NCI-H146 treated with DMSO at 0.1 percent for 48 hours (cell line): ENCODE measurements at regions not wholly inside any gene's neighbourhood (a gene's known extent, or its start where the extent isn't known, plus 50 kb on each side); places are given as distances from the start of the nearest gene placed in this dataset.
"Not testable (repeated sequence)": the region's sequence is repeated elsewhere in the genome, so short reads cannot be mapped to it uniquely, and the experiment has no call there.

ENCODE experiments used
- DNase-seq: peaks from one replicate; lab custom pipeline; 2025; ENCODE audit not compliant: unreplicated experiment; lab: John Stamatoyannopoulos, UW

GRCh38 chr1:121048769-121049443 lies 135.2 kb downstream of the FAM72B start:
- not testable (repeated sequence) for DNase-seq

- DNase-seq = not testable (repeated sequence)
Observed at GRCh38 chr1:121050097-121050496, 134.0 kb downstream of the FAM72B start.

- not testable (repeated sequence) for DNase-seq
Observed at GRCh38 chr1:121051161-121051790, 132.9 kb downstream of the FAM72B start.

GRCh38 chr1:121052081-121052660 lies 132.0 kb downstream of the FAM72B start:
- DNase-seq = not testable (repeated sequence)

GRCh38 chr1:121054928-121055327 lies 129.2 kb downstream of the FAM72B start:
- DNase-seq = not testable (repeated sequence)

GRCh38 chr1:121066925-121067324 lies 117.2 kb downstream of the FAM72B start:
- DNase-seq = not testable (repeated sequence)

- DNase-seq = not testable (repeated sequence)
Observed at GRCh38 chr1:121068738-121069499, 115.2 kb downstream of the FAM72B start.

- DNase-seq = not testable (repeated sequence)
Observed at GRCh38 chr1:121073852-121074251, 110.3 kb downstream of the FAM72B start.

- not testable (repeated sequence) for DNase-seq
Observed at GRCh38 chr1:121075254-121075805, 108.8 kb downstream of the FAM72B start.

- DNase-seq = not testable (repeated sequence)
Observed at GRCh38 chr1:121076674-121077073, 107.5 kb downstream of the FAM72B start.

- not testable (repeated sequence) for DNase-seq
Observed at GRCh38 chr1:121079655-121080054, 104.5 kb downstream of the FAM72B start.

GRCh38 chr1:121080197-121080903 lies 103.8 kb downstream of the FAM72B start:
- not testable (repeated sequence) for DNase-seq

GRCh38 chr1:121080904-121081264 lies 103.3 kb downstream of the FAM72B start:
- not testable (repeated sequence) for DNase-seq

GRCh38 chr1:121081625-121082199 lies 102.4 kb downstream of the FAM72B start:
- DNase-seq = not testable (repeated sequence)

GRCh38 chr1:121082995-121083394 lies 101.1 kb downstream of the FAM72B start:
- not testable (repeated sequence) for DNase-seq

- DNase-seq = not testable (repeated sequence)
Observed at GRCh38 chr1:121086249-121086648, 97.9 kb downstream of the FAM72B start.

GRCh38 chr1:121087221-121087620 lies 96.9 kb downstream of the FAM72B start:
- DNase-seq = not testable (repeated sequence)

GRCh38 chr1:121088568-121088967 lies 95.6 kb downstream of the FAM72B start:
- DNase-seq = not testable (repeated sequence)

- DNase-seq = not testable (repeated sequence)
Observed at GRCh38 chr1:121092329-121092968, 91.7 kb downstream of the FAM72B start.

GRCh38 chr1:121095014-121095413 lies 89.1 kb downstream of the FAM72B start:
- not testable (repeated sequence) for DNase-seq
